A549 (cell line): ENCODE measurements at regions not wholly inside any gene's neighbourhood (a gene's known extent, or its start where the extent isn't known, plus 50 kb on each side); places are given as distances from the start of the nearest gene placed in this dataset.

ENCODE experiments used
- ATAC-seq, 2 experiments: fragments of 200-7000 bp in 1 of 2; fragments of >200 bp in 1 of 2; cut with Nextera tagmentation in 1 of 2; cut with Tn5 transposase in 1 of 2; 3 replicates each; pipeline versions ENCODE4 v1.8.0 to v1.9.1; 2018 to 2020; ENCODE audit warnings: mild to moderate bottlenecking in 1 of 2, moderate library complexity in 1 of 2
- CTCF ChIA-PET: fragments of 300-600 bp; sonication (Branson Sonifier 250); formaldehyde crosslinking; extraction: SDS; loops from one replicate; lab custom pipeline; 2021; ENCODE audit warnings: antibody characterized with exemption, inconsistent platforms; lab: Yijun Ruan, JAX
- POLR2A ChIA-PET: fragments of 350-600 bp; formaldehyde crosslinking; extraction: SDS; loops from one replicate; lab custom pipeline; 2021; ENCODE audit warnings: antibody characterized with exemption, inconsistent platforms; lab: Yijun Ruan, JAX
- DNase-seq, 2 experiments: peaks; one replicate each; pipeline versions ENCODE4 v3.0.0 to v3.0.0-alpha.2; 2011 to 2016; ENCODE audit warnings: low read depth in 1 of 2, low spot score in 1 of 2
- FAIRE-seq: peaks from 2 replicates; lab custom pipeline; 2011; peaks lifted over from hg19 to GRCh38; lab: Jason Lieb, UNC
- H3K27ac ChIP-seq, 2 experiments: fragments of >200 bp; sonication (Bioruptor Twin); formaldehyde crosslinking; 3 replicates each; pipeline ENCODE4 v1.5.1; 2016 to 2017
- H3K4me1 ChIP-seq: fragments of >200 bp; sonication (Bioruptor Twin); formaldehyde crosslinking; 3 replicates; pipeline ENCODE4 v1.6.1; 2016
- H3K4me2 ChIP-seq: fragments of >200 bp; sonication (Bioruptor Twin); formaldehyde crosslinking; 3 replicates; pipeline ENCODE4 v1.6.1; 2016
- H3K4me3 ChIP-seq: fragments of >200 bp; sonication (Bioruptor Twin); formaldehyde crosslinking; 3 replicates; pipeline ENCODE4 v1.5.1; 2016
- H3K9me3 ChIP-seq: fragments of >200 bp; sonication (Bioruptor Twin); formaldehyde crosslinking; 3 replicates; pipeline ENCODE4 v1.6.1; 2016
- BCL3 ChIP-seq: fragments of >200 bp; sonication (Bioruptor Twin); formaldehyde crosslinking; IDR thresholded peaks from 3 replicates; pipeline ENCODE4 v1.6.1; 2016
- E2F6 ChIP-seq: IDR thresholded peaks from 2 replicates; pipeline ENCODE4 v1.6.1; 2012; ENCODE audit warnings: low read depth, borderline replicate concordance
- FOSL2 ChIP-seq, 2 experiments: fragments of 450-650 bp in 1 of 2; fragments of >200 bp in 1 of 2; sonication (Bioruptor Twin) in 1 of 2; formaldehyde crosslinking; IDR thresholded peaks; 2 replicates each; pipeline versions ENCODE4 v1.5.0 to v1.6.1; 2016 to 2020; ENCODE audit warnings: mild to moderate bottlenecking in 1 of 2, moderate library complexity in 1 of 2
- HOXB13 ChIP-seq: fragments of 250-450 bp; sonication (Bioruptor Pico); IDR thresholded peaks from 2 replicates; pipeline ENCODE4 v1.5.0; 2020; ENCODE audit warnings: low read depth, mild to moderate bottlenecking, moderate library complexity
- KDM1A ChIP-seq: fragments of 200-600 bp; sonication (generic); IDR thresholded peaks from 2 replicates; pipeline ENCODE4 v1.6.1; 2016; ENCODE audit warnings: low read depth, mild to moderate bottlenecking
- KDM5A ChIP-seq: fragments of 200-600 bp; sonication (generic); IDR thresholded peaks from 2 replicates; pipeline ENCODE4 v1.6.1; 2016; ENCODE audit warnings: antibody characterized with exemption, mild to moderate bottlenecking
- MAZ ChIP-seq: fragments of 150-350 bp; IDR thresholded peaks from 2 replicates; pipeline ENCODE4 v1.6.1; 2014; ENCODE audit warnings: antibody characterized with exemption, low read depth, low read length, borderline replicate concordance
- MYC ChIP-seq: IDR thresholded peaks from 2 replicates; pipeline ENCODE4 v1.6.1; 2012; ENCODE audit warnings: mild to moderate bottlenecking, inconsistent platforms, low read length, improper control_type of control experiment, borderline replicate concordance
- NFE2L2 ChIP-seq: fragments of 150-350 bp; conservative IDR thresholded peaks from 2 replicates; pipeline ENCODE4 v1.6.1; 2014; ENCODE audit warnings: low read length
- PBX3 ChIP-seq: IDR thresholded peaks from 2 replicates; pipeline ENCODE4 v1.6.1; 2012
- POLR2AphosphoS2 ChIP-seq: conservative IDR thresholded peaks from 2 replicates; pipeline ENCODE4 v1.6.1; 2012; ENCODE audit warnings: low read length, improper control_type of control experiment, inconsistent platforms
- RAD21 ChIP-seq, 2 experiments: fragments of >200 bp in 1 of 2; sonication (Bioruptor Twin) in 1 of 2; formaldehyde crosslinking in 1 of 2; IDR thresholded peaks in 1 of 2; conservative IDR thresholded peaks in 1 of 2; 2 replicates in 1 of 2; 3 replicates in 1 of 2; pipeline ENCODE4 v1.6.1; 2012 to 2018; ENCODE audit warnings: inconsistent platforms in 1 of 2
- SMC3 ChIP-seq: fragments of >200 bp; sonication (Bioruptor Twin); formaldehyde crosslinking; IDR thresholded peaks from 3 replicates; pipeline ENCODE4 v1.6.1; 2018; ENCODE audit warnings: inconsistent platforms
- USF2 ChIP-seq: fragments of 450-650 bp; IDR thresholded peaks from 2 replicates; pipeline ENCODE4 v1.6.1; 2014; ENCODE audit warnings: antibody characterized with exemption
- ZC3H11A ChIP-seq: fragments of 450-650 bp; IDR thresholded peaks from 2 replicates; pipeline ENCODE4 v1.6.1; 2014; ENCODE audit warnings: antibody characterized with exemption, mild to moderate bottlenecking
- ZSCAN20 ChIP-seq: fragments of 250-450 bp; sonication (Bioruptor Pico); IDR thresholded peaks from 2 replicates; pipeline ENCODE4 v1.8.0; 2022; ENCODE audit warnings: mild to moderate bottlenecking, moderate library complexity
- WGBS: methylation state at CpG from one replicate; pipeline ENCODE4 v1.1.6; 2017; ENCODE audit errors: missing lambda C conversion rate; 5-methylcytosine and 5-hydroxymethylcytosine counted together
- TF ChIP-seq, protein P1 (sequence below): fragments of 200-600 bp; sonication (generic); IDR thresholded peaks from 2 replicates; pipeline ENCODE4 v1.6.1; 2016; ENCODE audit warnings: antibody characterized with exemption, mild to moderate bottlenecking, moderate library complexity

DNA sequence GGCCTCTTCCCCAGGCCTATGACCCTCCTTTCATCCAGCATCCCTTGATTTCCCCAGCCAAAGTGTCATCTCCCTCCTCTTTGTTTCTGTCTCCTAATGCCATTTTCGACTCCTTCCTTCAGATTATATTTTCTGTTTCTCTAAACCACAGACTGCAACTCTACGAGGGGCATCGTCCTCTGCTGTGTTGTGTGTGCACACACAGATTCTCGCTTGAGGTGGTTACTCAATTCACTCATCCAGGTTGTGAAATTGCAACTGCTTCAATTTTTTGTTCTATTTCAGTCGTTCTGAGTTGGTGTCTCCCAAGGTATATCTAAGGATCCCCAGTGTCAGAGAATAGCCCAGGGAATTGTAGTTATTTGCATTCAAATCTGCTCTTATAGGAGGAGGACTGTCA lies 113.5 kb upstream of the NDUFV2 start (continued):
- TF ChIP-seq USF2: no peak
- no peak for TF ChIP-seq RAD21 (conservative IDR thresholded peaks at IDR 0.05 in 1 of 2, IDR thresholded peaks at IDR 0.05 in 1 of 2)
- no peak for TF ChIP-seq ZC3H11A
- TF ChIP-seq HOXB13 (CRISPR knock-in tag): no peak
- TF ChIP-seq FOSL2 (IDR thresholded peaks at IDR 0.05): no peak
- no peak for TF ChIP-seq FOSL2 (CRISPR knock-in tag; IDR thresholded peaks at IDR 0.05)
- no peak for TF ChIP-seq ZSCAN20 (CRISPR knock-in tag)

DNA sequence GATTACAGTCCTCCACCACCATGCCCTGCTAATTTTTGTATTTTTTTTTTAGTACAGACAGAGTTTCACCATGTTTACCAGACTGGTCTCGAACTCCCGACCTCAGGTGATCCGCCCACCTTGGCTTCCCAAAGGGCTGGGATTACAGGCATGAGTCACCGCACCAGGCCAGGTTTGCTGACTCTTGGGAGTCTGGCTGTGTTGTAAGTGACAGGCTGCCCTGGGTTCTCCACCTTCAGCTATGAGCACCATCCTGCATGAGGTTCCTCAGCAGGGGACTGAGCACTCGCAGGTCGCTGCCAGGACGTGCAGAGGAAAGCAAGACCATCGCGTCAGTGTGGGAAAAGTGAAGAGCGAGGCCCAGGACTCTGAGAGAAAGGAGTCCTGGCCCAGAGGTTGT lies 112.6 kb upstream of the NDUFV2 start:
- no peak for ATAC-seq
- TF ChIP-seq SMC3: no peak
- TF ChIP-seq NFE2L2: no peak
- TF ChIP-seq KDM5A: no peak
- TF ChIP-seq MYC: no peak
- TF ChIP-seq KDM1A: no peak
- TF ChIP-seq PBX3: no peak
- no peak for TF ChIP-seq POLR2AphosphoS2
- TF ChIP-seq MAZ: no peak
- no peak for TF ChIP-seq BCL3
- TF ChIP-seq E2F6: no peak
- TF ChIP-seq, protein P1, sequence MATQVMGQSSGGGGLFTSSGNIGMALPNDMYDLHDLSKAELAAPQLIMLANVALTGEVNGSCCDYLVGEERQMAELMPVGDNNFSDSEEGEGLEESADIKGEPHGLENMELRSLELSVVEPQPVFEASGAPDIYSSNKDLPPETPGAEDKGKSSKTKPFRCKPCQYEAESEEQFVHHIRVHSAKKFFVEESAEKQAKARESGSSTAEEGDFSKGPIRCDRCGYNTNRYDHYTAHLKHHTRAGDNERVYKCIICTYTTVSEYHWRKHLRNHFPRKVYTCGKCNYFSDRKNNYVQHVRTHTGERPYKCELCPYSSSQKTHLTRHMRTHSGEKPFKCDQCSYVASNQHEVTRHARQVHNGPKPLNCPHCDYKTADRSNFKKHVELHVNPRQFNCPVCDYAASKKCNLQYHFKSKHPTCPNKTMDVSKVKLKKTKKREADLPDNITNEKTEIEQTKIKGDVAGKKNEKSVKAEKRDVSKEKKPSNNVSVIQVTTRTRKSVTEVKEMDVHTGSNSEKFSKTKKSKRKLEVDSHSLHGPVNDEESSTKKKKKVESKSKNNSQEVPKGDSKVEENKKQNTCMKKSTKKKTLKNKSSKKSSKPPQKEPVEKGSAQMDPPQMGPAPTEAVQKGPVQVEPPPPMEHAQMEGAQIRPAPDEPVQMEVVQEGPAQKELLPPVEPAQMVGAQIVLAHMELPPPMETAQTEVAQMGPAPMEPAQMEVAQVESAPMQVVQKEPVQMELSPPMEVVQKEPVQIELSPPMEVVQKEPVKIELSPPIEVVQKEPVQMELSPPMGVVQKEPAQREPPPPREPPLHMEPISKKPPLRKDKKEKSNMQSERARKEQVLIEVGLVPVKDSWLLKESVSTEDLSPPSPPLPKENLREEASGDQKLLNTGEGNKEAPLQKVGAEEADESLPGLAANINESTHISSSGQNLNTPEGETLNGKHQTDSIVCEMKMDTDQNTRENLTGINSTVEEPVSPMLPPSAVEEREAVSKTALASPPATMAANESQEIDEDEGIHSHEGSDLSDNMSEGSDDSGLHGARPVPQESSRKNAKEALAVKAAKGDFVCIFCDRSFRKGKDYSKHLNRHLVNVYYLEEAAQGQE: no peak
- peaks cover 18% of the 10 kb centered on the region for H3K4me1 ChIP-seq
- peak overlapping the region in 1 of 2 experiments; percentile 54; a peak in 2 of 6 replicates for H3K27ac ChIP-seq
- ChIA-PET POLR2A (no interaction called here), CTCF (interaction anchor here (0.6 to 5.4 kb wide), 5 partner anchors 9 to 501 kb away, joined by 3 to 65 read pairs (median 3); no protein-coding TSS in a partner anchor)
- no peaks in the 10 kb centered on the region for H3K9me3 ChIP-seq
- H3K4me2 ChIP-seq: no peak overlapping the region
- no peak for DNase-seq
- WGBS: 87% methylated on average over 10 of the region's 10 CpGs
- FAIRE-seq: no peak
- H3K4me3 ChIP-seq: no peak overlapping the region
